Uterus (tissue), 3 donors: ENCODE measurements at regions not wholly inside any gene's neighbourhood (a gene's known extent, or its start where the extent isn't known, plus 50 kb on each side); places are given as distances from the start of the nearest gene placed in this dataset.

Experiments
- DNase-seq, 2 donors: peaks; one replicate each; pipeline ENCODE4 v3.0.0-alpha.2; 2019 to 2020
- H3K27ac ChIP-seq, 2 donors: fragments of 200-600 bp; sonication (generic); 1 replicate in 1 of 2; 2 replicates in 1 of 2; pipeline ENCODE4 v1.5.1; 2016 to 2018
- H3K27me3 ChIP-seq, 2 donors: fragments of 200-600 bp; sonication (generic); one replicate each; pipeline ENCODE4 v1.5.1; 2018 to 2019; ENCODE audit warnings: control low read depth in 1 of 2
- H3K36me3 ChIP-seq, 2 donors: fragments of 200-600 bp; sonication (generic); one replicate each; pipeline ENCODE4 v1.5.1; 2019; ENCODE audit warnings: control low read depth in 1 of 2
- H3K4me1 ChIP-seq, 2 donors: fragments of 200-600 bp; sonication (generic); one replicate each; pipeline ENCODE4 v1.5.1; 2018 to 2019; ENCODE audit warnings: control low read depth in 1 of 2
- H3K4me3 ChIP-seq, 2 donors: fragments of 200-600 bp; sonication (generic); 1 replicate in 1 of 2; 2 replicates in 1 of 2; pipeline ENCODE4 v1.5.1; 2018 to 2019; ENCODE audit warnings: mild to moderate bottlenecking in 1 of 2
- H3K9me3 ChIP-seq, 2 donors: fragments of 200-600 bp; sonication (generic); one replicate each; pipeline ENCODE4 v1.5.1; 2019; ENCODE audit warnings: control low read depth in 1 of 2
- POLR2A ChIP-seq, 2 donors: fragments of 450-650 bp; IDR thresholded peaks; one replicate each; pipeline ENCODE4 v1.6.1; 2016; ENCODE audit warnings: antibody characterized with exemption in 2 of 2, mild to moderate bottlenecking in 1 of 2, moderate library complexity in 1 of 2
- intact Hi-C: fragments of 100-400 bp; cut with DNase I; formaldehyde crosslinking; loops from one replicate; pipeline ENCODE4 v1.15.1; 2023; ENCODE audit warnings: low total_unique reads
- TF ChIP-seq, protein P1 (sequence below), 4 experiments: fragments of 200-600 bp in 2 of 4; fragments of 450-650 bp in 2 of 4; sonication (generic) in 2 of 4; IDR thresholded peaks; one replicate each; pipeline ENCODE4 v1.5.1; 2016 to 2019; ENCODE audit warnings: antibody characterized with exemption in 4 of 4, mild to moderate bottlenecking in 2 of 4, moderate library complexity in 1 of 4
- donor health status: DM: yes; HTN: yes; CAD: no.

DNA sequence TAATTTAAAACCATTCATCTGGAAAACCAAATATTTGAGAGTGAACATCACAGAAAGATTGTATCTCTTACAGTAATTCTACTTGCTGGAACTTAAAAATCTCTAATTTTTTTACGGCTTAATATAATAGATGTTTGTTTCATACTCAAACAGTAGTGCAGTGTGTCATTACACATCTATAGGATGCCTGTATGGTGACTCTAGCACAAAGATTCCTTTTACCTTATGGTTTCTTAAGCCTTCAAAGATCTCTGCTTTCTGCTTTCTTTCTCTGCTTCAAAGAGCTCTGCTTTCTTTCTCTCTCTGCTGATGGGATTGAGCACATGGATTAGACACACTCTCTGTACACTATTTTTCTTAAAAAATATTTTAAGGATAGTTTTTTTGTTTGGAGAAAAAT is 374.0 kb upstream of the CDH9 start:
- no peaks in the 10 kb centered on the region for H3K9me3 ChIP-seq
- TF ChIP-seq, protein P1, sequence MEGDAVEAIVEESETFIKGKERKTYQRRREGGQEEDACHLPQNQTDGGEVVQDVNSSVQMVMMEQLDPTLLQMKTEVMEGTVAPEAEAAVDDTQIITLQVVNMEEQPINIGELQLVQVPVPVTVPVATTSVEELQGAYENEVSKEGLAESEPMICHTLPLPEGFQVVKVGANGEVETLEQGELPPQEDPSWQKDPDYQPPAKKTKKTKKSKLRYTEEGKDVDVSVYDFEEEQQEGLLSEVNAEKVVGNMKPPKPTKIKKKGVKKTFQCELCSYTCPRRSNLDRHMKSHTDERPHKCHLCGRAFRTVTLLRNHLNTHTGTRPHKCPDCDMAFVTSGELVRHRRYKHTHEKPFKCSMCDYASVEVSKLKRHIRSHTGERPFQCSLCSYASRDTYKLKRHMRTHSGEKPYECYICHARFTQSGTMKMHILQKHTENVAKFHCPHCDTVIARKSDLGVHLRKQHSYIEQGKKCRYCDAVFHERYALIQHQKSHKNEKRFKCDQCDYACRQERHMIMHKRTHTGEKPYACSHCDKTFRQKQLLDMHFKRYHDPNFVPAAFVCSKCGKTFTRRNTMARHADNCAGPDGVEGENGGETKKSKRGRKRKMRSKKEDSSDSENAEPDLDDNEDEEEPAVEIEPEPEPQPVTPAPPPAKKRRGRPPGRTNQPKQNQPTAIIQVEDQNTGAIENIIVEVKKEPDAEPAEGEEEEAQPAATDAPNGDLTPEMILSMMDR (IDR thresholded peaks at IDR 0.05), result no peak
- TF ChIP-seq POLR2A (IDR thresholded peaks at IDR 0.05), result no peak
- no peaks in the 10 kb centered on the region for H3K4me1 ChIP-seq
- no peaks in the 10 kb centered on the region for H3K36me3 ChIP-seq
- H3K27ac ChIP-seq, result no peak overlapping the region
- intact Hi-C loops, result no loop called here
- H3K4me3 ChIP-seq, result no peak overlapping the region
- no peak for DNase-seq
- no peaks in the 10 kb centered on the region for H3K27me3 ChIP-seq

DNA sequence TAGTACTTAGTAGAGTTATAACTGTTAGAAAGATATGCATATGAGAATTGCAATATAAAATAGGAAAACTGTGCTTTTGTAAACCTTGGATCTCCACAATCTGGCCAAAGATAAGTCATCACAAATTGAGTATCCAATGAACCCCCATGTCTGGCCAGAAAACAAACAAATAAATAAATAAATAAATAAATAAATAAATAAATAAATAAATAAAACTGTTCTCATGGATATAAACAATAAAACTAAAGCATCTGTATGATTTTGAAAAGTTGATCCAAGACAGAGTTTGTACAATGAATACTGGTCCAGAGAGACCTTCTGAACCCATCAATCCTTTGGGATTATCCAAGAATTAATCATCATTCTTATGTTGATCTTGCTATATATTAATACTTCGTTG is 367.6 kb upstream of the CDH9 start:
- no peak for TF ChIP-seq POLR2A (IDR thresholded peaks at IDR 0.05)
- TF ChIP-seq, protein P1 (IDR thresholded peaks at IDR 0.05), result no peak
- H3K4me1 ChIP-seq, result no peaks in the 10 kb centered on the region
- no peaks in the 10 kb centered on the region for H3K36me3 ChIP-seq
- H3K27me3 ChIP-seq, result no peaks in the 10 kb centered on the region
- H3K9me3 ChIP-seq, result no peaks in the 10 kb centered on the region
- H3K4me3 ChIP-seq, result no peak overlapping the region
- DNase-seq, result no peak
- H3K27ac ChIP-seq, result no peak overlapping the region
- intact Hi-C loops, result no loop called here

DNA sequence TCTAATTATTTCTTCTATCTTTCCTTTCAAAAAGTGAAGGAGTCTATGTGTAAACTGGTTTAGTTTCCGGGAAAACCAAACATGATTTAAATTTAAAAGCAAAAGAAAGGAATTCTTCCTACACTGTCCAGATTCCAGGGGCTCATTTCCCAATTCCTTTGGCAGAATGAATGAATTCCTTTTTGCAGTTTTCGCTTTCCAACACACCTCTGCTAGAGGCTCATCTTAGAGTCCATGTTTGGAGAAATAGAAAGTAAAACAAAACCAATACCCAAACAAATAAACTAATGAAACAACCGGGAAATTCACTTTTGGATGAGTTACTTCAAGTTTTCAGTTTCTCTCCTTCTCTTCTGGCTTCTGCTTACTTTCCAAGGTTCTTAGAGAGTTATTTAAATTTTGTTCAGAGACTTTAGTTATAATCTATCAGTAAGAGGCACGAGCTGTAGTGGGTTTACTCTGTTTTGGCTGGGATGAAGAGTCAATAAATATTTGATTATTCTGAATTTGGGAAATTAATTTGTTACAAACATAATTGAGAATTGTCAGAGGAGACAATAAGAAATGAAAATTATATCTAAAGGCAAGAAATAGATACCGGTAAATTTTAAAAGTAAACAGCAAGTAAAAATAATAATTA is 365.0 kb upstream of the CDH9 start:
- no peak for DNase-seq
- no peak overlapping the region for H3K4me3 ChIP-seq

DNA sequence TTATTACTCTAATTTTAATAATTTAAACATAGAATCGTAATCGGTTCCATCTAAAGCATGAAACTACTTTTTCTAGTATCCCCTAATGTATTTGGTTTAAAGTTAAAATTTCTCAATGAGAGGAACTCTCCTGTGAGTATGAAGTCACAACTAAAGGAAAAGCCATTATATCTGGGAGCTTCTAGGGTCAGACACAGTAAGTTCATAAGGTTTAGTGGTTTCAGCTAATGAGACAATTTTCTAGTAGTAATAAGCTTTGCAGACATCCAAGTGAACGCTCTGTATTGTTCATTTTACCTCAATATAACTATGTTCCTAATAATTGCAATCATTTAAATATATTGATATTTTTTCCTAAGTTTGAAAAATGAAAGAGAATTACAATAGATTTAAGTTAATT is 364.4 kb upstream of the CDH9 start:
- H3K9me3 ChIP-seq, result no peaks in the 10 kb centered on the region
- intact Hi-C loops, result no loop called here
- H3K4me1 ChIP-seq, result no peaks in the 10 kb centered on the region
- H3K36me3 ChIP-seq, result no peaks in the 10 kb centered on the region
- no peak overlapping the region for H3K27ac ChIP-seq
- no peak for DNase-seq
- TF ChIP-seq POLR2A (IDR thresholded peaks at IDR 0.05), result no peak
- TF ChIP-seq, protein P1 (IDR thresholded peaks at IDR 0.05), result no peak
- no peaks in the 10 kb centered on the region for H3K27me3 ChIP-seq
- no peak overlapping the region for H3K4me3 ChIP-seq

More for the DNA sequence above, 365.0 kb upstream of the CDH9 start:
- no peak for TF ChIP-seq POLR2A (IDR thresholded peaks at IDR 0.05)
- TF ChIP-seq, protein P1 (IDR thresholded peaks at IDR 0.05), result no peak
- Histone ChIP-seq H3K9me3 (no peaks in the 10 kb centered on the region), H3K36me3 (no peaks in the 10 kb centered on the region), H3K27ac (no peak overlapping the region), H3K27me3 (no peaks in the 10 kb centered on the region), H3K4me1 (no peaks in the 10 kb centered on the region)
- intact Hi-C loops, result no loop called here

DNA sequence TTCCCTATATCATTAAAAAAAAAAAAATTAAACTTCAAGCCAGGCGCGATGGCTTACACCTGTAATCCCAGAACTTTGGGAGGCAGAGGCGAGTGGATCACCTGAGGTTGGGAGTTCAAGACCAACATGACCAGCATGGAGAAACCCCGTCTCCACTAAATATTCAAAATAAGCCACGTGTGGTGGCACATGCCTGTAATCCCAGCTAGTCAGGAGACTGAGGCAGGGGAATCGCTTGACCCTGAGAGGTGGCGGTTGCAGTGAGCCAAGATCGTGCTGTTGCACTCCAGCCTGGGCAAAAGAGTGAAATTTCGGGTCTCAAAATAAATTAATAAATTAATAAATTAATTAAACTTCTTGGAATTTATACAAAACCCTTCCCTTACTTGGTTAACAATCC is 358.6 kb upstream of the CDH9 start:
- no peak for DNase-seq
- TF ChIP-seq POLR2A (IDR thresholded peaks at IDR 0.05), result no peak
- TF ChIP-seq, protein P1 (IDR thresholded peaks at IDR 0.05), result no peak
- H3K4me3 ChIP-seq, result no peak overlapping the region
- H3K27ac ChIP-seq, result no peak overlapping the region
- H3K4me1 ChIP-seq, result no peaks in the 10 kb centered on the region
- no peaks in the 10 kb centered on the region for H3K27me3 ChIP-seq
- intact Hi-C loops, result no loop called here
- H3K36me3 ChIP-seq, result no peaks in the 10 kb centered on the region
- H3K9me3 ChIP-seq, result no peaks in the 10 kb centered on the region
